ENCODE measurements at regions not wholly inside any gene's neighbourhood (a gene's known extent, or its start where the extent isn't known, plus 50 kb on each side); places are given as distances from the start of the nearest gene placed in this dataset.
"Not testable (repeated sequence)": the region's sequence is repeated elsewhere in the genome, so short reads cannot be mapped to it uniquely, and the experiment has no call there.

DNA sequence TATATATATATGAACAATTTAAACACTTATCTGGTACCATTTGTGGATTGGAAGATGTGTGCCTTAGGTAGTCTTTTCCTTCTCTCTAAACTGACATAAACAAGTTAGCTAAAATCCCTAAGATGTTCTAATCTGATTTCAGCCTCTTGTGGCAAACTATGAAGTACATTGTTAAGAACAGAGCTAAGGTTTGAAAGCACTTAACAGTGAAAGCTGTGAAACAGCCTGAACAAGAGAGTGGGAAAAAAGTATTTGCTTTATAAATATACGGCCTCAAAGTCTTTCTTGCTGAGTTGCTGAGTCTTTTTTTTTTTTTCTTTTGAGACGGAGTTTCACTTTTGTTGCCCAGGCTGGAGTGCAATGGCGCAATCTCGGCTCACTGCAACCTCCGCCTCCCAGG, 53.7 kb upstream of the PELI2 start:
- TF ChIP-seq, protein P1, sequence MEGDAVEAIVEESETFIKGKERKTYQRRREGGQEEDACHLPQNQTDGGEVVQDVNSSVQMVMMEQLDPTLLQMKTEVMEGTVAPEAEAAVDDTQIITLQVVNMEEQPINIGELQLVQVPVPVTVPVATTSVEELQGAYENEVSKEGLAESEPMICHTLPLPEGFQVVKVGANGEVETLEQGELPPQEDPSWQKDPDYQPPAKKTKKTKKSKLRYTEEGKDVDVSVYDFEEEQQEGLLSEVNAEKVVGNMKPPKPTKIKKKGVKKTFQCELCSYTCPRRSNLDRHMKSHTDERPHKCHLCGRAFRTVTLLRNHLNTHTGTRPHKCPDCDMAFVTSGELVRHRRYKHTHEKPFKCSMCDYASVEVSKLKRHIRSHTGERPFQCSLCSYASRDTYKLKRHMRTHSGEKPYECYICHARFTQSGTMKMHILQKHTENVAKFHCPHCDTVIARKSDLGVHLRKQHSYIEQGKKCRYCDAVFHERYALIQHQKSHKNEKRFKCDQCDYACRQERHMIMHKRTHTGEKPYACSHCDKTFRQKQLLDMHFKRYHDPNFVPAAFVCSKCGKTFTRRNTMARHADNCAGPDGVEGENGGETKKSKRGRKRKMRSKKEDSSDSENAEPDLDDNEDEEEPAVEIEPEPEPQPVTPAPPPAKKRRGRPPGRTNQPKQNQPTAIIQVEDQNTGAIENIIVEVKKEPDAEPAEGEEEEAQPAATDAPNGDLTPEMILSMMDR (conservative IDR thresholded peaks at IDR 0.05; ENCODE audit: low read length): no peak
- H3K4me3 ChIP-seq (ENCODE audit: low read length): no peak overlapping the region
- DNase-seq (ENCODE audit: low read depth): no peak

DNA sequence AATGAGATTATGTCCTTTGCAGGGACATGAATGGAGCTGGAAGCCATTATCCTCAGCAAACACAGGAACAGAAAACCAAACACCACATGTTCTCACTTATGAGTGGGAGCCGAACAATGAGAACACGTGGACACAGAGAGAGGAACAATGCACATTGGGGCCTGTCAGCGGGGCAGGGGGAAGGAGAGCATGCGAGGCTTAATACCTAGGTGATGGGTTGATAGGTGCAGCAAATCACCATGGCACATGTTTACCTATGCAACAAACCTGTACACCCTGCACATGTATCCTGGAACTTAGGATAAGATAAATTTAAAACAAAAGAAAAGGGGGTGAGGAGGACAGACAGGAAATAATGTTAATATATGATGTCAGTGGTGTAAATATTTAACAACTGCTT, 53.0 kb upstream of the PELI2 start:
- not testable (repeated sequence) for H3K4me3 ChIP-seq (ENCODE audit: low read length); DNase-seq (ENCODE audit: low read depth)

DNA sequence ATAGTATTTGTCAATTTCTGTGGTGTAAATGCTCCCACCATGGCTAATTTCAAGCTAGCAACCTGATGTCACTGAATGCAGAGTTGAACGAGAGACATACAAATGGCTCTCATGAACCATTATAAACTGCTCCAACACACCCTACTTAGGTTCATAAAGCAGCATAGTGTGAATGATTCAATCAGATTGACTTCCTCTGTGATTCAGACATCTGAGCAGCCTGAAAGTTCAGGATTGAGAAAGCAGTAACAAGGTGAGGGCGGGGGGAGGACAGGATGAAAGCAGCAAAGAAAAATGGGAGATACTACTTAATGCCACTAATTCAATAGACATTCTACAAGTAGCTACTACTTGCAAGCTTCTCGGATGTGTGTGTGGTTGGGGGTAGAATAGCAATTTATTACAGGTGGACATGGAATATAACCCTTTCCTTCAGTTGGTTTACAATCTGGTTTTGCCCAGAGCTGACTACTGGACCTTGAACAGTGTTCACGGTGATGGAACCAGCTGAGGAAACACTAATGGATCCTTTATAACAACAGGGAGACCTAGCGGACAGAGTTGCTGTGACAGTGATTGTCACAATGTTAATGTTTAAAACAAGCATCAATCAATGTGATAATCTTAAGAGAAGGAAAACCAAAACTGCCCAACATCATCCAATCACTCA, 52.5 kb upstream of the PELI2 start:
- no peak for DNase-seq (ENCODE audit: low read depth)
- TF ChIP-seq, protein P1 (conservative IDR thresholded peaks at IDR 0.05; ENCODE audit: low read length): no peak

More for the DNA sequence above, 52.5 kb upstream of the PELI2 start:
- no peak overlapping the region for H3K4me3 ChIP-seq (ENCODE audit: low read length)

All from AG10803 (cell line).